ENCODE measurements at regions not wholly inside any gene's neighbourhood (a gene's known extent, or its start where the extent isn't known, plus 50 kb on each side); places are given as distances from the start of the nearest gene placed in this dataset.

DNA sequence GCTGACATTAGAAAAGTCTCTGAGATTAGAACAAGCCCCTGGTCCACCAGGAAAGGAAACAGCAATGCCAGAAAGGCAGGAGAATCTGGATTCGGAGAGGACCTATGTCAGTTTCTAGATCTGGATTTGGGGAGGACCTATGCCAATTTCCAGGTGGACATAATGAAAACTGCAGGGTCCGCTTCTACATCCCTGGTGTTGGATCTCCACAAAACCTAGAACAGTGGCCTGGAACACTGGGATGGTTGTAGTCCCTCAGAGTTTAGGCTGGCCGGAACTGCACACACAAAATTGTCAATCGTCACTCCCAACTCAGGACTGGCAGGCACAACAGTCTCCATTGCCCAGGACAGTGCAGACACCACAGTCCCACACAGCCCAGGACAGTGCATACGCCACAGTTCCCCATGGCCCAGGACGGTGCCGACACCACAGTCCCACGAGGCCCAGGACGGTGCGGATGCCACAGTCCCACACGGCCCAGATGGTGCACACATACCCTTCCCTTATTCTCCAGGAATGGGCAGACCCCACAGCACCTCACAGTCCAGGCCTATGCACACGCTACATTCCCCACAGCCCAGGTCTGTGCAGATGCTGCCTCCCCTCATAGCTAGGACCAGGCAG lies 341.7 kb downstream of the UQCRFS1 start:
- Mint-ChIP-seq H3K4me3 (no peak overlapping the region), H3K36me3 (no peaks in the 10 kb centered on the region), H3K27ac (no peak overlapping the region), H3K9me3 (peaks cover 0 to 3% (median 0%) of the 10 kb centered on the region in 3 donors), H3K4me1 (no peaks in the 10 kb centered on the region), H3K27me3 (peaks cover 0 to 4% of the 10 kb centered on the region in 2 donors)
- Histone ChIP-seq H3K4me3 (ENCODE audit: control insufficient read depth in 1 of 2, extremely low read depth in 1 of 2, low read length in 1 of 2) (no peak overlapping the region), H3K27ac (ENCODE audit: low read length) (no peak overlapping the region), H3K4me1 (ENCODE audit: control insufficient read depth in 1 of 2, extremely low read depth in 1 of 2, insufficient read depth in 2 of 2, low read length in 2 of 2) (no peaks in the 10 kb centered on the region), H3K27me3 (replicated peaks in 1 of 2; ENCODE audit: control insufficient read depth in 2 of 2, extremely low read depth in 1 of 2, insufficient read depth in 2 of 2, low read length in 1 of 2) (peaks cover 0 to 10% of the 10 kb centered on the region in 2 experiments), H3K36me3 (ENCODE audit: control insufficient read depth in 2 of 2, extremely low read depth in 1 of 2, insufficient read depth in 1 of 2, low read length in 1 of 2) (no peaks in the 10 kb centered on the region), H3K9me3 (no peaks in the 10 kb centered on the region)
- 88% methylated on average over 11 of the region's 12 CpGs for WGBS (ENCODE audit: insufficient coverage)
- ChIA-PET POLR2A (no interaction called here), CTCF (no interaction called here)
- no peak for DNase-seq
- no peak for ATAC-seq (replicated peaks in 1 of 4)

GRCh38 chr19:28869459-28869858 lies 343.5 kb downstream of the UQCRFS1 start:
- H3K27me3 Mint-ChIP-seq: peaks cover 0 to 4% of the 10 kb centered on the region in 2 donors
- Histone ChIP-seq H3K27me3 (replicated peaks in 1 of 2; ENCODE audit: control insufficient read depth in 2 of 2, extremely low read depth in 1 of 2, insufficient read depth in 2 of 2, low read length in 1 of 2) (peaks cover 0 to 10% of the 10 kb centered on the region in 2 experiments), H3K9me3 (no peaks in the 10 kb centered on the region), H3K27ac (ENCODE audit: low read length) (no peak overlapping the region), H3K4me1 (ENCODE audit: control insufficient read depth in 1 of 2, extremely low read depth in 1 of 2, insufficient read depth in 2 of 2, low read length in 2 of 2) (no peaks in the 10 kb centered on the region), H3K36me3 (ENCODE audit: control insufficient read depth in 2 of 2, extremely low read depth in 1 of 2, insufficient read depth in 1 of 2, low read length in 1 of 2) (no peaks in the 10 kb centered on the region), H3K4me3 (ENCODE audit: control insufficient read depth in 1 of 2, extremely low read depth in 1 of 2, low read length in 1 of 2) (no peak overlapping the region)
- no CpG with 5 or more reads among the region's 5 CpGs for WGBS (ENCODE audit: insufficient coverage)
- peaks cover 0 to 3% (median 0%) of the 10 kb centered on the region in 3 donors for H3K9me3 Mint-ChIP-seq
- ChIA-PET CTCF (no interaction called here), POLR2A (no interaction called here)
- H3K36me3 Mint-ChIP-seq: no peaks in the 10 kb centered on the region
- no peak for ATAC-seq (replicated peaks in 1 of 4)
- no peak overlapping the region for H3K4me3 Mint-ChIP-seq
- no peak for DNase-seq
- H3K27ac Mint-ChIP-seq: no peak overlapping the region
- H3K4me1 Mint-ChIP-seq: no peaks in the 10 kb centered on the region

GRCh38 chr19:28868836-28869235 lies 344.1 kb downstream of the UQCRFS1 start:
- ChIA-PET CTCF (no interaction called here), POLR2A (no interaction called here)
- Histone ChIP-seq H3K4me3 (ENCODE audit: control insufficient read depth in 1 of 2, extremely low read depth in 1 of 2, low read length in 1 of 2) (no peak overlapping the region), H3K36me3 (ENCODE audit: control insufficient read depth in 2 of 2, extremely low read depth in 1 of 2, insufficient read depth in 1 of 2, low read length in 1 of 2) (no peaks in the 10 kb centered on the region), H3K27me3 (replicated peaks in 1 of 2; ENCODE audit: control insufficient read depth in 2 of 2, extremely low read depth in 1 of 2, insufficient read depth in 2 of 2, low read length in 1 of 2) (peaks cover 0 to 10% of the 10 kb centered on the region in 2 experiments), H3K27ac (ENCODE audit: low read length) (no peak overlapping the region), H3K4me1 (ENCODE audit: control insufficient read depth in 1 of 2, extremely low read depth in 1 of 2, insufficient read depth in 2 of 2, low read length in 2 of 2) (no peaks in the 10 kb centered on the region), H3K9me3 (no peaks in the 10 kb centered on the region)
- ATAC-seq (replicated peaks in 1 of 4): no peak
- Mint-ChIP-seq H3K9me3 (peaks cover 0 to 3% (median 0%) of the 10 kb centered on the region in 3 donors), H3K4me3 (no peak overlapping the region), H3K27ac (no peak overlapping the region), H3K27me3 (peaks cover 0 to 4% of the 10 kb centered on the region in 2 donors), H3K4me1 (no peaks in the 10 kb centered on the region), H3K36me3 (no peaks in the 10 kb centered on the region)
- 86% methylated on average over 8 of the region's 9 CpGs for WGBS (ENCODE audit: insufficient coverage)
- DNase-seq: no peak

DNA sequence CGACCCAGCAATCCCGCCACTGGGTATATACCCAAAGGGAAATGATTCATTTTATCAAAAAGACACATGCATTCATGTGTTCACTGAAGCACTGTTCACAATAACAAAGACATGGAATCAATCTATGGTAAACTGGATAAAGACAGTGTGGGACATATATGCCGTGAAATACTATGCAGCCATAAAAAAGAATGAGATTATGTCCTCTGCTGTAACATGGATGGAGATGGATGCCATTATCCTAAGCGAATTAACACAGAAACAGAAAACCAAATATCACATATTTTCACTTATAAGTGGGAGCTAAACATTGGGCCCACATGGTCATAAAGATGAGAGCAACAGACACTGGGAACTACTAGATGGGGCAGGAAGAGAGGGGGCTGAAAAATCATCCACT lies 345.0 kb downstream of the UQCRFS1 start:
- H3K27ac Mint-ChIP-seq: no peak overlapping the region
- H3K27me3 Mint-ChIP-seq: peaks cover 0 to 4% of the 10 kb centered on the region in 2 donors
- no peaks in the 10 kb centered on the region for H3K4me1 Mint-ChIP-seq
- Histone ChIP-seq H3K4me3 (ENCODE audit: control insufficient read depth in 1 of 2, extremely low read depth in 1 of 2, low read length in 1 of 2) (no peak overlapping the region), H3K27me3 (replicated peaks in 1 of 2; ENCODE audit: control insufficient read depth in 2 of 2, extremely low read depth in 1 of 2, insufficient read depth in 2 of 2, low read length in 1 of 2) (peaks cover 0 to 15% of the 10 kb centered on the region in 2 experiments), H3K27ac (ENCODE audit: low read length) (no peak overlapping the region), H3K4me1 (ENCODE audit: control insufficient read depth in 1 of 2, extremely low read depth in 1 of 2, insufficient read depth in 2 of 2, low read length in 2 of 2) (no peaks in the 10 kb centered on the region), H3K9me3 (no peaks in the 10 kb centered on the region), H3K36me3 (ENCODE audit: control insufficient read depth in 2 of 2, extremely low read depth in 1 of 2, insufficient read depth in 1 of 2, low read length in 1 of 2) (no peaks in the 10 kb centered on the region)
- ChIA-PET CTCF (no interaction called here), POLR2A (no interaction called here)
- no CpG with 5 or more reads among the region's 4 CpGs for WGBS (ENCODE audit: insufficient coverage)
- H3K9me3 Mint-ChIP-seq: peaks cover 0 to 3% (median 0%) of the 10 kb centered on the region in 3 donors
- no peaks in the 10 kb centered on the region for H3K36me3 Mint-ChIP-seq
- no peak for DNase-seq
- no peak overlapping the region for H3K4me3 Mint-ChIP-seq
- ATAC-seq (replicated peaks in 1 of 4): no peak

DNA sequence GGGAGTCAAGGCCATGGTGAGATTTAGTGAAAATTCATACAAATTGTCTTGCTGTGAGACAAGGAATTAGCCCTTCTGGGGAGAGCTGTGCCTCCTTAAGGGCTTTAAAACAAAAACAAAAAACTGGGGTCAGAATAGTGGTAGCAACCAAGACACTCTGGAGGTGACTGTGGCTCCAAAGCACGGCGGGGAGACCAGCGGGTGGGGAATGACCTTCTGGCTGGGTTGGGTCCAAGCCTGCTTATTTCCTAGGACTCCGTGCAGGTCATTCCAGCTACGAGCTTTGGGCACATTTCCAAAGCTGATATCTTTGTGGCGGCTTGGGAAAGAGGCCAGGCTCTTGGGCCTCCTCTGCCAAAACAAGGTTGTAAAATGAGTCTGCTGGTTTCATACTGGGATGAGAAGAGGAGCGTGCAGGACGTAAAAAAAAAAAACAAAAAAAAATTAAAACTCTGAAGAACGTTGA lies 348.3 kb downstream of the UQCRFS1 start:
- WGBS (ENCODE audit: insufficient coverage): 83% methylated on average over 8 of the region's 9 CpGs
- POLR2A ChIA-PET: no interaction called here
- no peak overlapping the region for H3K4me3 ChIP-seq (ENCODE audit: control insufficient read depth in 1 of 2, extremely low read depth in 1 of 2, low read length in 1 of 2)
- no peaks in the 10 kb centered on the region for H3K4me1 ChIP-seq (ENCODE audit: control insufficient read depth in 1 of 2, extremely low read depth in 1 of 2, insufficient read depth in 2 of 2, low read length in 2 of 2)
- H3K27ac ChIP-seq (ENCODE audit: low read length): no peak overlapping the region
- Mint-ChIP-seq H3K4me3 (no peak overlapping the region), H3K36me3 (no peaks in the 10 kb centered on the region), H3K4me1 (no peaks in the 10 kb centered on the region), H3K9me3 (peaks cover 0 to 3% (median 0%) of the 10 kb centered on the region in 3 donors), H3K27me3 (peaks cover 0 to 4% of the 10 kb centered on the region in 2 donors), H3K27ac (no peak overlapping the region)
- H3K36me3 ChIP-seq (ENCODE audit: control insufficient read depth in 2 of 2, extremely low read depth in 1 of 2, insufficient read depth in 1 of 2, low read length in 1 of 2): no peaks in the 10 kb centered on the region
- CTCF ChIA-PET: no interaction called here
- DNase-seq: no peak
- no peak for ATAC-seq (replicated peaks in 1 of 4)
- H3K9me3 ChIP-seq: no peaks in the 10 kb centered on the region
- H3K27me3 ChIP-seq (replicated peaks in 1 of 2; ENCODE audit: control insufficient read depth in 2 of 2, extremely low read depth in 1 of 2, insufficient read depth in 2 of 2, low read length in 1 of 2): peaks cover 0 to 20% of the 10 kb centered on the region in 2 experiments

DNA sequence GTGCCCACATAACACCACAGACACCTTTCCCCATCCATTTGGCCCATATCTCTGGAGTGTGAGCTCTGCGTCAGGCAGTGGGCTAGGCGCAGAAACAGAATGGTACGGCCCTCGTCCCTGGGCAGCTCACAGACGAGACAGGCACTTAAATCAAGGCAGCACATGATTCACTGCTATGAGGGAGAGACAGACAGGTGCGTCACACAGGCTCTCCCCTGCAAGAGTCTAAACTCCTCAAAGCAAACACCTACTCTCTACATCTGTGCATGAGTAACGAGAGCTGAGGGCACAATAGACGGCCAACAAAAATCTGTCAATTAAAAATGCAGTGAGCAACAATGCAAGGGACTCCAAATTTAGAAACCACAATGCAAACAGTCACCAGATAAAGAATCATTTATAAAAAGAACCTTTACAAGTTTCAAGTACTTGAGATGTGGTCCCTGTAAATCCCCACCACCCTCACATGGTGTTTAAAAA lies 348.9 kb downstream of the UQCRFS1 start:
- ChIA-PET POLR2A (no interaction called here), CTCF (no interaction called here)
- Mint-ChIP-seq H3K9me3 (peaks cover 0 to 3% (median 0%) of the 10 kb centered on the region in 3 donors), H3K36me3 (no peaks in the 10 kb centered on the region), H3K27ac (no peak overlapping the region), H3K27me3 (peaks cover 0 to 4% of the 10 kb centered on the region in 2 donors), H3K4me3 (no peak overlapping the region), H3K4me1 (no peaks in the 10 kb centered on the region)
- DNase-seq (no peak), ATAC-seq (replicated peaks in 1 of 4) (no peak)
- Histone ChIP-seq H3K4me3 (ENCODE audit: control insufficient read depth in 1 of 2, extremely low read depth in 1 of 2, low read length in 1 of 2) (no peak overlapping the region), H3K36me3 (ENCODE audit: control insufficient read depth in 2 of 2, extremely low read depth in 1 of 2, insufficient read depth in 1 of 2, low read length in 1 of 2) (no peaks in the 10 kb centered on the region), H3K9me3 (no peaks in the 10 kb centered on the region), H3K4me1 (ENCODE audit: control insufficient read depth in 1 of 2, extremely low read depth in 1 of 2, insufficient read depth in 2 of 2, low read length in 2 of 2) (no peaks in the 10 kb centered on the region), H3K27me3 (replicated peaks in 1 of 2; ENCODE audit: control insufficient read depth in 2 of 2, extremely low read depth in 1 of 2, insufficient read depth in 2 of 2, low read length in 1 of 2) (peaks cover 0 to 16% of the 10 kb centered on the region in 2 experiments), H3K27ac (ENCODE audit: low read length) (no peak overlapping the region)
- WGBS (ENCODE audit: insufficient coverage): 64% methylated on average over 5 of the region's 8 CpGs
